Activated T-cell treated with anti-CD3 and anti-CD28 coated beads for 4 hours (primary cell): ENCODE measurements at regions not wholly inside any gene's neighbourhood (a gene's known extent, or its start where the extent isn't known, plus 50 kb on each side); places are given as distances from the start of the nearest gene placed in this dataset.

Source experiments
- DNase-seq: peaks from one replicate; pipeline ENCODE4 v3.0.0-alpha.2; 2020

DNA sequence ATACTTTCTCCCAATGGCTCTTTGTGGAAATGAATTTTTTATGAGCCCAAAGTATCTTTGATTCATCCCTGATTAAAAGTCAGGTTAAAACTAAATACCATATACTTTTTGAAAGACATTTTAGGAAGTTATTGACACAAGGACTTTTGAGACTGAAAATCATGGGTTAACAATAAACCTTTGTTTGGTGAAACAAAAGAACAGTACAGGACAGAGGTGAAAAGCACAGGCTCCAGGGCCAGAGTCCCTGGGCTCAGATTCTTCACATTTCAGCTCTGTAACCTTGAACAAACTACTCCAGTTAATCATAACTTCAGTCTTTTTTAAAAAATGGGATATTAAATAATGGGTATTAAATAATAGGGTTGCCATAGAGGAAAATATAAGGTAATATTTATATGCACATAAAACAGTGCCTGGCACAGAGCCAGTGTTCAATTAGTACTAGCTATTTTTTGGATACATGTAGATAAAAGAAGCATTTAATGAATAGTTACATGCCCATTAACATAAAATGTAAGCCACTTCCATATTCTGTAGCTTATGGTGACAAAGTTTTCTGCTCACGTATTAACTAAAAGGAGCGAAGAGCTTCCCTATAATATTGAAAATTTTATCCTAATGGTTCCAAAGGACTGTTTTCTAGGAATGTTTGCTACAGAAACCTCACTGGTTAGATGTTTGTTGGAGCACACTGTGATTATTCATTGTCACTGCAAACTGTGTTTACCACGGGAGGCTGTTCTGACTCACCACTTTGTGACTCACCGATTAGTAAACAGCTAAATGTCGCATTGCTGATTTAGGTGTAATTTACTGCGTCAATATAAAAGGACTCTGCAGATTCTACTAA, 255.4 kb downstream of the DAD1 start:
- DNase-seq, result no peak

GRCh38 chr14:22332686-22333421, 256.2 kb downstream of the DAD1 start:
- DNase-seq, result no peak

DNA sequence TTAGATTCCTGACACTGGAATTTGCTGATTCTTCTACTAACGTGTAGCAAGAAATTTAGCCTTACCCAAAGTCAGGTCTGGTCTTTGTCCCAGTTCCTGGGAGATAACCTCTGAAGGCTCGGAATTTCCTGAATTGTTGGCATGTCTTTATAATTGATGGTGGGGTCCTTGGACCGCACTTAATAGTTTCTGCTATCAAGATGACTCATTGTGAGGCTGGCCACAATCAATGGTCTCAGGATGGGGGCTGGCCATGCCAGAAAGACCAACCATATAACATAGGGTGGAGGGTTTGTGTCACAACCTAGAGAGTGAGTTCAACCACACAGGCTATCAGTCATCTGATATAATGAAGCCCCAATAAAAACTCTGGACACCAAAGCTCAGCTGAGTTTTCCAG, 259.7 kb downstream of the DAD1 start:
- DNase-seq, result no peak

- DNase-seq, result no peak
Observed at GRCh38 chr14:22325676-22326400, 263.2 kb downstream of the DAD1 start.

DNA sequence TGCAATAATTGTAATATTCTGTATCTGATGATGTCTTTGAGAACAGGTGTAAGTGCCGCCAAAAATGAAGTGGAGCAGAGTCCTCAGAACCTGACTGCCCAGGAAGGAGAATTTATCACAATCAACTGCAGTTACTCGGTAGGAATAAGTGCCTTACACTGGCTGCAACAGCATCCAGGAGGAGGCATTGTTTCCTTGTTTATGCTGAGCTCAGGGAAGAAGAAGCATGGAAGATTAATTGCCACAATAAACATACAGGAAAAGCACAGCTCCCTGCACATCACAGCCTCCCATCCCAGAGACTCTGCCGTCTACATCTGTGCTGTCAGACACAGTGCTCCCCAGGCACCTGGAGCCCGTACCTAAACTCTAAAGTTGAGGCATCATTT, 268.7 kb downstream of the DAD1 start:
- DNase-seq, result no peak

GRCh38 chr14:22319526-22320361, 269.3 kb downstream of the DAD1 start:
- DNase-seq, result no peak

DNA sequence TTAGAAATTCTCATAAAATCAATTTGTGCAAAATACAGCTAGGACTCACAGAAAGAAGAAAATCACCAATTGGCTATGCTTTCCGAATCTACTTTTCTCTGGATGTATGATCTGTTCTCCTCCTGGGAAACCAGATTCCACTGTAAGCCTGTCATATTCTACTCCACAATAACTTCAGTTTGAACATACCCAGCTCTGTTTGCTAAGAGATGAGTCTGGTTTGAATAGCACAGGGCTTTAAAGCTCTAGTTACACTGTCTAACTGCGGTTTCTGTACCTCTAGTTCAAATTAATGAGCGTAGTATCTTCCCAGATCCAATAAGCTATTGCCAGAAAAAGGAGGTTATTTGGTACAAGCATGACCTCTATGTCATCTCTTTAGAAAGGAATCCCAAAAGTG, 270.1 kb downstream of the DAD1 start:
- no peak for DNase-seq

- DNase-seq, result no peak
Observed at GRCh38 chr14:22316473-22316872, 272.6 kb downstream of the DAD1 start.

DNA sequence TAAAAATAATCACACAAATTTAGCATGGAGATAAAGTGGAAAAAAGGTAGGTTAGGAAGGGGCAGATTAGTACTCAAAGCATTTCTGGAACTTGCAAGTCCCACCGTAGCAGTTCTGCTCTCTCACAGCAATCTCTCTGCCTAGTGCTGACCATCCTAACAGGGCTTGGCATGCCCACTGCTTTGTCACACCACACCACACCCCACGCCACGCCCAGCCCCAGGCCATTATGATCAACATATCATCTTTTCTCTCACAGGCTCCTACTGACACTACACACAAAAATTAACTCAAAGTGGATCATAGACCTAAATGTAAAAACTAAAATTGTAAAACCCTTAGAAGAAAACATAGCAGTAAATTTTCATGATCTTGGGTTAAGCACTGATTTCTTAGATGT, 273.7 kb downstream of the DAD1 start:
- DNase-seq, result no peak

GRCh38 chr14:22314183-22314820, 274.7 kb downstream of the DAD1 start:
- no peak for DNase-seq

GRCh38 chr14:22313172-22313801, 275.7 kb downstream of the DAD1 start:
- no peak for DNase-seq

GRCh38 chr14:22311636-22312035, 277.4 kb downstream of the DAD1 start:
- no peak for DNase-seq

DNA sequence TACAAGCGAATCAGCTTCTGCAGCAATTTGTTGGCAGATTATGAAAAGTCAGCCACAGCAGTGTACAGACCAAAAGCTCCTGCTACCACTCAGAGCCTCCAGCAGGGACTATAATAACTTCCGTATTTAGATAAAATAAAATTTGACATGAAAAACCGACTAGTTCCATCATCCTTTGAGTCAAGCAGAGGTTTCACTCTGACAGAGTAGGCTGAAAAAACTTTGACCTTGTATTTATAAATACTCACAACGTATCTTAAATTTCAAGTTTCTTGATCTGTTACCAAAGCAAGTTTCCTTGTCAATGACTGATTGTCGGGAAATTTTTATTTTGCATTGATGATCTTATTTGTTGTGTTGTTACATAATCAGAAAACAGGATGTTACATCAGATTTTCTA, 283.4 kb downstream of the DAD1 start:
- no peak for DNase-seq

DNA sequence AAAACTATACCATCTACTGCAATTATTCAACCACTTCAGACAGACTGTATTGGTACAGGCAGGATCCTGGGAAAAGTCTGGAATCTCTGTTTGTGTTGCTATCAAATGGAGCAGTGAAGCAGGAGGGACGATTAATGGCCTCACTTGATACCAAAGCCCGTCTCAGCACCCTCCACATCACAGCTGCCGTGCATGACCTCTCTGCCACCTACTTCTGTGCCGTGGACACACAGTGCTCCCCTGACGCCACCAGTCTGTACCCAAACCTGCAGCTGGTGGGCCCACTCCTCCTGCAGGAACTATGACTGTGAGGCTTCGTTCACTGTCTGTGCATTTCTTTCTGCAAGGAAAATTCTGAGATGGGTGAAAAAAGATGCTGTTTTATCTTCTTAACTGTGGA, 284.7 kb downstream of the DAD1 start:
- no peak for DNase-seq

DNA sequence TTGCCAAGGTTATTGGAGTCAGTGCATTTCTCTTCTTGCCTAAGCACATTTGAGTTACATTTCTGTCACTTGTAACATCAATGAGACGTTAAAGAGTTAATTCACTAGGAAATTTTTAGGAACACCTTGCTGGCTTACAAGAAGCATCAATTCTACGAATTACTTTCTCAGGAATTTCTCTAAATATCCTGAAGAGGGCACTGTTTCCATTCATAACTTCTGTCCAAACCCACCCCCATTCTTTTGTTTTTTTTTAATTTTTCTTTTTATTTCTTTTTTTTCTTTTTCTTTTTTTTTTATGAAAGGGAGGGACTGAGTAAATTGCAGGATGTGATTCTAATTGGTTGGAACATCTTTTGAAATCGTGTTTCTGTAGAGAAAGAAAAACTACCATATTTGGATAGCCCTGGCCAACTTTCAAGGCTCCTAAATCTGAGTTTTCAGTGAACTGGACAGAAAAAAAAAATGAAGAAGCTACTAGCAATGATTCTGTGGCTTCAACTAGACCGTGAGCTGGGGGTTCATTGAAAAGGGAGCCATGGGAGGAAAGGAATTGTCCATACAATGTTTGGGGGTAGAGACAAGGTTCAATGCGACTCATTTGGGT, 285.3 kb downstream of the DAD1 start:
- DNase-seq, result no peak

DNA sequence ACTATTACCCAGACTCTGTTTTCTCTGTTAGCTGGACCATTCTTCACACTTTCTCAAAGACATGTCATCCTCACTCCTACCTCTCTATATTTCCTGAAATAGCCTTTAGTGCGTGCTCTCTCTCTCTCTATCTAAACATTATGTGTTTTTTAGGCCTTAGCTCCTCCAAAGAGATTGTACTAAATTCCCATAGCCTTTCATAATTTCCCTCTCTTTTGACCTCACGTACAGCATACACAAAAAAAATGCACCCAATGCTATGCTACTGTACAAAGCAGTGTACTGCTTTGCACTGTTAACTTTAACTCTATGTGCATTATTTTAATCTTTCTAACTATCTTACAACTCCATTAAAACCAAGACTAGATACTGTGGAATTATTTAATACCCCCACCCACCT, 288.4 kb downstream of the DAD1 start:
- no peak for DNase-seq

GRCh38 chr14:22297376-22297775, 291.6 kb downstream of the DAD1 start:
- no peak for DNase-seq

- DNase-seq, result no peak
Observed at GRCh38 chr14:22296722-22297121, 292.3 kb downstream of the DAD1 start.

GRCh38 chr14:22296088-22296487, 292.9 kb downstream of the DAD1 start:
- DNase-seq, result no peak

GRCh38 chr14:22291406-22291805, 297.6 kb downstream of the DAD1 start:
- no peak for DNase-seq

DNA sequence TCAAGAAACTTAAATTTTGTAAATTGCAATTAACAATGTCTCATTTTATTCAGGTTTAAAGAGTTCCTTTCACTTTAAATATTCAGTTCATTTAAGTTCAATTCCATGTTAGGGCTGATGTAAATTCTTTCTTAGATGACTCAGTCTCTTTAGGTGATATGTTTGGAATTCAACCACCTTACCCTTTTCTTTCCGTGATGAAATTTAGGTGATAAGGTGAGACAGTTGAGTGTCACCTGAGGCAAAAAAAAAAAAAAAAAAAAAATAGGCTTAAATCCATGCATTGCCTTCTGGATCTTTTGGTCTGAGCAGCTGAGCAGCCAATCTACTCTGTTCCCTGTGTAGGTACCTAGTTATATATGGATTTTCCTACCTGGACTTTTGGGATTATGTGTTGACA, 299.5 kb downstream of the DAD1 start:
- DNase-seq, result no peak
